ENCODE measurements at regions not wholly inside any gene's neighbourhood (a gene's known extent, or its start where the extent isn't known, plus 50 kb on each side); places are given as distances from the start of the nearest gene placed in this dataset.

- no peak for TF ChIP-seq POLR2A (IDR thresholded peaks at IDR 0.05; ENCODE audit: low read length)
- no peak for TF ChIP-seq GATA1 (IDR thresholded peaks at IDR 0.05; ENCODE audit: low read depth, low read length)
These were observed 99.5 kb upstream of the FHL2 start for GRCh38 chr2:105498281-105498846.

Data from erythroblast (primary cell).